ENCODE measurements at regions not wholly inside any gene's neighbourhood (a gene's known extent, or its start where the extent isn't known, plus 50 kb on each side); places are given as distances from the start of the nearest gene placed in this dataset.

DNA sequence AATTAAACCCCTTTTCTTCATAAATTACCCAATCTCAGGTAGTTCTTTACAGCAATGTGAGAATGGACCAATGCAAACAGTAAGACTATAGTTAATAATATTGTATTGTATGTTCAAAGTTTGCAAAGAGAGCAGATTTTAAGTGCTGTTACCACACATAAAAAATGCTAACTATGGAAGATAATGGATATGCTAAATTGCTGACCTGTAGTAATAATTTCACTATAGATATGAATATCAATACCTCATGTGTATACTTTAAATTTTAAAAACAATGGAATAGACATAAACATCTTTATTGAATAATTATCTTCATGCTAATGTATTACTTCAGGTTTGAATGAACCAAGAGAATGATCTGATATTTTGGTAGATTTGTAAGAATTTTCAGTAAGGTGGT, 552.4 kb upstream of the CHRM3 start:
- DNase-seq (ENCODE audit: low spot score) (no peak), ATAC-seq (no peak)
- intact Hi-C loops (cut with DNase I), result no loop called here

DNA sequence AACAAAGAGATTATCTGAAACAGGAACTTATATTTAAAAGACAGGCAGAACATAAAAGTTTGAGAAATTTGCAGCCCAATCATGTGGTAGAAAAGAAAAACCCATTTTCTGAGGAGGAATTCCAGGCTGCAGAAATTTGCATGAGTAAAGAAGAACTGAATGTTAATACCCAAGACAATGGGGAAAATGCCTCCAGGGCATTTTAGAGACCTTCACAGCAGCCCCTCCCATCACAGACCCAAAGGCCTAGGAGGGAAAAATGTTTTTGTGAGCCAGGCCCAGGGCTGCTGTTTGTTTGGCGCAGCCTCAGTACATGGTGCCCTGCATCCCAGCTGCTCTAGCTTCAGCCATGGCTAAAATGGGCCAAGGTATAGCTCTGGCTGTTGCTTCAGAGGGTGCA, 554.3 kb upstream of the CHRM3 start:
- no peak for DNase-seq (ENCODE audit: low spot score)
- intact Hi-C loops (cut with DNase I), result no loop called here

DNA sequence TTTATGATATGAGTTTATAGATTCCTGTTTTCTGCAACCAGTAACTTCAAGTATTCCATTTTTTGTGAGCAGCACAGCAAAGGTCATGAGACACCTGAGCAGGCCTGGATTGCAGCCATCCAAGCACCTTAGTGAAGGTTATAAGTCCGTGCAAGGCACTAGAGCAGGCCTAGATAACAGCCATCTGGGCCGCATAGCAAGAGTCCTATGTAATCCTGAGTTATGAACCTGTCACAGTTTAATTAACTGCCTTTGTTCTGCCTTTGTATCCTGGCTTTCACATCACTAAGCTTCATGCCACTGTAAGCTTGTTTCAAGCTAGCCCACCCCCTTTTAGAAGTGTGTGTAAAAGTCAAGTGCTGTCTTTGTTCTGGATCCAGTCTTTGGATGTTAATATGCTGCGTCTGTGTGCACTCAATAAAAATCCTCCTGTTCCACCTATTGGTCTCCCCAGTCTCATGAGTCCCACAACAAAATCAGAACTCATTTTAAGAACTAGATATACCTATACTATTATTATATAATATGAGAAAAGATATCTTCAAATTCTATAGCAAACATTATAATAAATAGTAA, 556.2 kb upstream of the CHRM3 start:
- intact Hi-C loops (cut with DNase I), result no loop called here
- DNase-seq (ENCODE audit: low spot score), result no peak
- no peak for ATAC-seq

More for the DNA sequence above, 554.3 kb upstream of the CHRM3 start:
- no peak for ATAC-seq

DNA sequence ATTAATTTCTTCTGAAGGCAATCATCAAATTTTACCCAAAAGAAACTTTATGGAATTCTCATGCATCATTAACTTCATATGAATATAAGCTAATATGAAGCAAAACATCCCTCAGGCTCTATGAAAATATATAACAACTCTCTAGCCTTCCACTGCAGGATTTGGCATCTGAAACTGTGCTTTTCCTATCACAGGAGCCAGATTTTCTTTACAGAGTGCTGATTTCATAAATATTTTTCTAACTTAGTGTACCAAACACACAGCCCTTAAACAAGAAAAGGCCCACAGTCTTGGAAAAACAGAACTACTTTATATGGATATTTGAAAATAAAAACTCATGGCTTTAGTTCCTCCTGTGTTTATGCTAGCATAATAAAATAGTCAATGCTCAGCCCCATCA, 559.5 kb upstream of the CHRM3 start:
- ATAC-seq (no peak), DNase-seq (ENCODE audit: low spot score) (no peak)
- intact Hi-C loops (cut with DNase I), result no loop called here

DNA sequence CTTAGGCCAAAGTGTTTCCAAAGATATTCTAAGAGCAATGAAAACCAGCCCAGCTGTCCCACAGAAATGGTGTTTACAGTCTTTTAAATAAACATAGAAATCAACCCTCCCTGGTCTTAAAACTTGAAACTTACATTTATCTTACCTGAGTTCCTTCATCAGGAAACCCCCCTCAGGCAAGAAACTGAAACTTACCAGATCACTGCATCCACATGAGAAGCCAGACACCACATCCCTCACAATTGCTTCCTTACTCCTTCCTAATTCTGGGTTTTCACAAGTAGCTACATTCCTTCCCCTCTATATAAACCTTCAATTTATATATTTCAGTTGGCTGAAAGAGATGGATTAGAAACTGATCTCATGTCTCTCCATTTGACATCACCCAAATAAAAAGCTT, 563.0 kb upstream of the CHRM3 start:
- DNase-seq (ENCODE audit: low spot score), result no peak
- intact Hi-C loops (cut with DNase I), result no loop called here
- no peak for ATAC-seq

DNA sequence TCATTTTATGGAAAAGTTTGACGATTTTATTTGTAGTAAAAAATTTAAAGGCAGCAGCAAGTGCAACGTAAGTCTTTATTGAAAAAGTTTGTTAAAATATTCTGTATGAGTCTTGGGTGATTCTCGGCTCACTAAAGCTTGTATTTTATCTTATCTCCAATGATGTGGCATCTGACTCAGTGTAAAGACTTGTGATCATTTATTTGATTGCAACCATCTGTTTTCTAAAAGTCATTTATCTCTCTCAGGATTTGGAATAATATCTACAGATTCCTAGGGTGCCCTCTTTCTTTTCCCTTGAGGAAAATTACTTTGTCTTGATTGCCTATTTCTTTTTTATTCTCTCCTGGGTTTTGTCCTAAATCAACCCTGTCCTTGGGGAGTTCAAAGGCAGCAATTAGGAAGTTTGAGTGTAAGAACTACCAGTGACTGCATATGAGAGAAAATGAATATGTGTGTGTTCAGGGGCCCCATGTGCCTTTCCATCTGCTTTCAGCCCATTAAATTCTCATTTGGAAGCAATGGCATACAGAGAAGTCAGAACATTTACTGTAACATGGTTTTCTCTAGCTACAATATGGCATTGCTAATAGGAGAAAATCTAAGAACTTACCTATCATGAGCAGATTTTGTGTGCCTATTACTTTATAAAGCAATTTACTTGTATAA, 575.0 kb upstream of the CHRM3 start:
- intact Hi-C loops (cut with DNase I), result no loop called here
- ATAC-seq, result no peak

DNA sequence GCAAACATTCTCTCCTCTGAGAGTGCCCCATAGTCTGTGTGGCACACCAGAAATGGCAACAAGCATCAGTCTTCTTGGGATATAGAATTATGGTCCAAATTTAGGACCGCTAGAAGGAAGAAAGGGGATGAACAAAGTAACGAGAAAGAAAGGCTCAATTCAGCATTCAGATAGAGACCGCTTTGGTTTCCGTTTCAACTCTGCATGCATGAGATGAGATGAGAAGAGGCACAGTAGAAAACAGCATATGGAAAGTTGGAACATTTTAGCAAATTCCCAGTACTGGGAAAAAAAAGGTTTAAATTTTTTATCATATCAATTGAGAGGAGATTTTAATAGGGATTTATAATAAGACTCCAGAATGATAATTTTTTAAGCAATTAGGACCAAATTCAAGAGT, 595.5 kb upstream of the CHRM3 start:
- ATAC-seq, result no peak
- no peak for DNase-seq (ENCODE audit: low spot score)
- intact Hi-C loops (cut with DNase I), result no loop called here

More for the DNA sequence above, 575.0 kb upstream of the CHRM3 start:
- no peak for DNase-seq (ENCODE audit: low spot score)

DNA sequence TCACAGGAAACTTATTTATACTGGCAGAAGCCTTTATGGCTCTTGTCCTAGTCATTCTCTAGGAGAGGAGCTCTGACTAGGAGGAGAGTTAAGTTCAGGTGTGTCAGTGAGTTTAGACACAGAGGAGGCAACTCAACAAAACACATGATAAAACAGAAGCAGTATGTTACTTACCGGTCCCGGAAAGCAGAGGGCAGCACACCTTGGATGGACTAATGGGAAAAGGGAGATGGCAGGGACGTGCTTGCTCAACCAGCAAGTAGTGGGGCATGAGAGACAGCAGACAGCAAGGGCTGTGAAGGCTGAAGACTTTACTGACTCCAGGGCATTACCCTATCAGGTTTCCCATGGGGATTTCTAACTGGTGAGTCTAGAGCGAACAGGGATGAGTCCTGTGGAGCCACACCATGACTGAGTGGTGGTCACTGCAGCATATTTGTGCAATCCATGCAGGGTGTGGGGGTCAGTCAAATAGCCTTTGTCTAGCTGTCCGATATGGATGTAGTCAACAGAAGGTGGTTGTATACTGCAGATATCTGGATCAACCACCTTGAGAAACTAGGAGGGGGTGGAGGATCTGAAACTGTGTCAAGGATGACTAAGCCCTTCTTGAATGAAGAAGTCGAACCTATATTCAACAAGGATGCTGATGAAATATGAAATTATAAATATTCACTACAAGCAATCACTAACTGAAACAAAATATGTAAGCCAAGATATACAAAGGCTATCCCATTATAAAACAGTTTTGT, 596.3 kb upstream of the CHRM3 start:
- DNase-seq (ENCODE audit: low spot score) (no peak), ATAC-seq (no peak)
- intact Hi-C loops (cut with DNase I), result no loop called here

DNA sequence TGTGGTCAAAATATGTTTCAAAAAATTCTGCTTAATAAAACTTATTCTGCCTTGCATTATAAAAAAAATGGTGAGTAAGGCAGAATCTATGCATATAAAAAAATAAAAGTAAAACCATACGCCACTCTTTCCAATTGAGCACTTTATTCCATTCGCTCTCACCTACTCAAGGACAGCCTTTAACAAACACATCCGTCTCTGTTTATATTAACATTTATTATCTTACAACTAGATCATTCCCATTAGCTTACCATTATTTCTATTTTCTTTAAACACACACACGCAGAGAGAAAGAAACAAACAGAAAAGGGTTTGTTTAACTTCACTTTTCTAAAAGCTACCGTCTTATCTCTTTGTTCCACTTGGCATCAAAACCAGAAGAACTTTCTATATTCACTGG, 598.9 kb upstream of the CHRM3 start:
- intact Hi-C loops (cut with DNase I), result no loop called here
- no peak for DNase-seq (ENCODE audit: low spot score)
- ATAC-seq, result no peak

DNA sequence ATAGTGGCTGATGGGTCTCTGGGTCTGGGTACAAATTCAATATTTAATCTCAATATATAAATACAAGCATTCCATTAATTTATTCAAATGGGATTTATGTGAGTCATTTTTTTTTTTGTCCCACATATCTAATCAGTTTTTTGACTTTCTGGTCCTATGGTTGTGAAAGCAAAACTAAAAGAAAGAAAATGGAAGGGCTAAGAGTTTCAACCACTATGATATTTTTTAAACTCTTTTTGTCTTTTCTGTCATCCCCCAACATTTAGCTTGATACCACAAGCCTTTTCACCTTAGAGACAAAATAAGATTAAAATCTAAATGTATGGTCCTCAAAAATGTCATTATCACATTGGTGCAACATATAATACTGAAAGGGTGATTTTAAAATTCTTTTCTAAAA, 602.7 kb upstream of the CHRM3 start:
- DNase-seq (ENCODE audit: low spot score) (no peak), ATAC-seq (no peak)
- intact Hi-C loops (cut with DNase I), result no loop called here

DNA sequence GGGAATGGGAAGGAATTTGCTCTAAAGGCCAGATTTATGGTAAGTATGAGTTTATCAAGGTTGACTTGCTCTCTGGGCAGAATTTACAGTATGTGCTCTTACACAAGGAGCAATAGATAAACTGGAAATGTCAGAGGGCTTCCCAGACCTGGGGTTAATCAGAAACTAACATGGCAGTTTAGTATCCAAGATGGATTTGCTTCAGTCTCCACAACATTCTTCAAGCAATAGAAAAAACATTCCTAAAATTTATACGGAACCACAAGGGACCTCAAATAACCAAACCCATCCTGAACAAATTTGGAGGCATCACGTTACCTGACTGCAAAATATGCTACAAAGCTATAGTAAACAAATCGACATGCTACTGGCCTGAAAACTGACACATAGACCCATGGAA, 606.7 kb upstream of the CHRM3 start:
- DNase-seq (ENCODE audit: low spot score) (no peak), ATAC-seq (no peak)
- intact Hi-C loops (cut with DNase I), result no loop called here

DNA sequence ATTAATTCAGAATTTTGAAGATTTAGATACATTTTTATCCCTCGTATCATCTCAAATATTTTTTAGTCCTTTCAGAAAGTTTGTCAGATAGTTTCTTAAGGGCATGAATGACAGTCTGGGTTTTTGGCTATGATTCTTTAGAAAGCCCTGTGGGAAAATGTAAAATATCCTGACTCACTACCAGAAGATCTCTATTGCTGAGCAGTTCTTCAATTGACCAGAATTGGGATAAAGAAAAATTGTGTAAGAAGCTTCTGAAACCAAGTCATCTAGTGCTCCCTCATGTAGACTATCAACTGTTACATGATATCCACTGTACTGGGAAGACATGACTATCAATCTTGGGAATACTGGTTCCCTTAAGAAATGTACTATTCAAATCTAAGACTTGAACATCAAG, 608.3 kb upstream of the CHRM3 start:
- no peak for ATAC-seq
- DNase-seq (ENCODE audit: low spot score), result no peak
- intact Hi-C loops (cut with DNase I), result no loop called here

DNA sequence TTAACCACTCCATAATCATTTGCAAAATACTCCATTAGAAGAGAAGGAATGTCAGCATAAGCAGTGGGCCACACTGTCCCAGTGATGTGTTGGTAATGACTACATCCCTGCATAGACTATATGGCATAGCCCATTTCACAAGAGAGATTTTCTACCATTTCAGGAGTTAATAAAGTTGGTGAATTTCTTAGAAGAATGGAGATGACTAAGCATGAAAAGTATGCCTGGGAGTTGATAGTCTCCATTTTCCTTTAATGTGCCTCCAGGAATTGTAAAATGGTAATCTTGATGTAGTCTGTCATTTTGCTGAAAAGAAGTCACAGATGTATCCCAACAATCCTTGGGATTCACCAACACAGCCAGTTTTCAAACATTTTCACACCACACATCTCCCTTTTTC, 608.8 kb upstream of the CHRM3 start:
- ATAC-seq, result no peak
- intact Hi-C loops (cut with DNase I), result no loop called here
- DNase-seq (ENCODE audit: low spot score), result no peak

DNA sequence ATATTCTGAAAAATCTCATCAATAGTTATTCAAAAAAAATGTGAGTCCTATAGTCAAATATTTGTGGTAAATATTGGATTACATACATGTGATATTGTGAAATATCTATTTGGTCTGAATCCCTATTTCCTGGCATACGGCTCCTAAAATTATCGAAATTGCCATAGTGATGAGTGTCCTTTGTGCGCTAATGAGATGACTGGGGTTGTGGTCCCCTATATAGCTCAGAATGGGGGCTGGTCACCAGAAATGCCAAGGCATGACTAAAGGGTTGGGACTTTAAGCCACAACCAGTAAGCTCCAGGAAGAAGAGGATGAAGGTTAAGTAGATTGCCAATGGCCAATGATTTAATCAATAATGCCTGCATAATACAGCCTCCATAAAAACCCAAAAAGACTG, 610.2 kb upstream of the CHRM3 start:
- ATAC-seq, result no peak
- DNase-seq (ENCODE audit: low spot score), result no peak
- intact Hi-C loops (cut with DNase I), result no loop called here

DNA sequence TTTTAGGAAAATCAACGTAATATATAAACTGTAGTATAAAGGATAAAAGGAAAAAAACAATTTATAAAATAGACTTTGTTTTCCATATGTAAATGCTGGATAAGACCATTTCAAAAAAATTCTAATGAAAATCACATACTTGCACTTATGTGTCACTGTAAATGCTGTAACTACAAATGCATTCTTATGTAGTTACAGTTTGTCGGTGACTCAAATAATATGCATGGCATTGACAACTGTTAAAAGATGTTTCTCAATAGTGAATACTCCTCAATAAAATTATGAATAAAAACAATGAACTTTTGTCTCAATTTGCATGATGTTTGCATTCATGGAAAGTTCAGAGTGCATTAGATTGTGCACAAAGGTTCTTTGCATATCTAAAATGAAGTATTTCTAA, 614.0 kb upstream of the CHRM3 start:
- intact Hi-C loops (cut with DNase I), result no loop called here
- DNase-seq (ENCODE audit: low spot score) (no peak), ATAC-seq (no peak)

DNA sequence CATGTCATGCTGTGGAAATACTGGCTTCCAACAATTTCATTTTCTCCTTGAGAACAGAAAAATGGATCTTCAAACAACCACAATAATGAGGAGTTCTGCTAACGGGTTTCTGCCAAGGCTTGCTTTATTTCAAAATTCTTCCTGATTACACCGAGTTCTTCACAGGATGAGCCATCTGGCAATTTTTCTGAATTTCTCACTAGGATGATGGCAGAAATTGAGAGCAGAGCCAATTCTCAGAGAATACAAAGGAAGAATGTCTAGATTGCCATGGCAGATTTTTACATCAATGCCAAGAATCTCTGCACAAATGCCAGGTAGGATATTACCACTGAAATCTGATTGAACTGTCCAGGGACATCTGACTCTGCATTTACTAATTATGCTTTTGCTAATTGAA, 619.0 kb upstream of the CHRM3 start:
- DNase-seq (ENCODE audit: low spot score) (no peak), ATAC-seq (no peak)
- intact Hi-C loops (cut with DNase I), result no loop called here

DNA sequence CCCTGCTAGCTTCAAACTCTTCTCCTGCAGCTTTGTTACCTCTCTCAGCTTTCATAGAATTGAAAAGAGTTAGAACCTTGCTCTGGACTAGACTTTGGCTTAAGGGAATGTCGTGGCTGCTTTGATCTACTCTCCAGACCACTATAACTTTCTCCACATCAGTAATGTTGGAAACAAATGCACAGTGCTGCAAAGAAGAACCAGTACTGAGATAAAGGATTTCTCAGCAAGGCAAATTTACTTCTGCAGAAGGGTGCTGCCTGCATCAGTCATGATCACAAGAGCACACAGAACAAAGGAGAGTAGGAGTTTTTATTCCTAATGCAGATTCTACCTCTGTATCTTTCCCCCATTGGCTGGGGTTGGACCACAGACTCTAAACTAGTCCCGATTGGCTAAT, 621.6 kb upstream of the CHRM3 start:
- ATAC-seq (no peak), DNase-seq (ENCODE audit: low spot score) (no peak)
- intact Hi-C loops (cut with DNase I), result no loop called here

DNA sequence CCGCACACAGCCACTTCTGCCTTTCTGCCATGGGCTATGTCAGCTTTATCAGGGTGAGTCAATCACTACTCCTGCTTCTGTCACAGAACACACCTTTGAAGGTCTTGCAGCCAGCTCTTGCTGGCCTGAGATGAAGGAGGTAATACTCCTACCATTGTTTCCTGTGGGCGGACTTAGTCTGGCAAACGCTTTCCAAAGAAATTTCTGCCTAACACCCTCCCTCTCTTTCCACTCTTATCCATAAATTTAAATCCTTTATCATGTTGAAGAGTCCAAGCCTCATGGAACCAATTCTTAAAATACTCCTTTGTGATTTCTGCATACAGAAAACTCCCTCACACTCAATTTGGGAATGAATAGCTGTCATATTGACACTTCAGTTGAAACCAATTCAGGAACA, 633.1 kb upstream of the CHRM3 start:
- ATAC-seq, result no peak
- DNase-seq (ENCODE audit: low spot score), result no peak
- intact Hi-C loops (cut with DNase I), result no loop called here

DNA sequence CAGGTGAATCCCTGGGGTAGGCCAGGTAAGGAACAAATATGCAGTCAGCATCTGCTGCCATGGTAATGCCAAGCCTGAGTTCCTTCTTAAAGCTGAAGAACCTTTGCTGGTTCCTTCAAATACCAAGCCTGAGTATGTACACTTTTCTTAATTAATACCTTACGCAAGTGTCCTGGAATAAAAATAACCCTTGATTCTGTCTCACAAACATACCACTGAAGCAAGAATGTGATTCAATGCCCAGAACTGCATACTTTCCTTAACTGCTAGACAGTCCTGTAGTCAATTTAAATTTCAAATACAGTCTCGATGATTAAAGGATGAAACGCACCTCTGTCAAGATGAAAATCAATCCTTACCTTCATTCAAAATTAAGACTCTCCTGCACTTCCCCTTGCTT, 634.0 kb upstream of the CHRM3 start:
- intact Hi-C loops (cut with DNase I), result no loop called here
- no peak for ATAC-seq
- no peak for DNase-seq (ENCODE audit: low spot score)

DNA sequence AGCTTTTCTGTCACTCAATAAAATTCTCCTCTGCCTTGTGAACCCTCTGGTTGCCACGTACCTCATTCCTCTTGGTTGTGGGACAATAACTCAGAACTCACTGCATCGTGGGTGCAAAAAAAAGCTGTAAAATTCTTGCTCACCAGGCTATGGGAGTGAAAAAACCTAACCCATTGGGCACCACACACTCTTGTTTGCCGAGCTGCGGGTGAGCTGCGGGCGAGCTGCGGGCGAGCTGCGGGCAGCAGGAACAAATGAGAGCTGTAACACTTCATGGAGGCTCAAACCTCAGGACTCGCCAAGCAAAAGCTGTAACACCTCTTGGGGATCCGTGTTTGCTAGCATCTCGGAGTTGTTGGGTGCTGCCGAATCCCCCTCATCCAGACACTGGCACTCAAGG, 641.3 kb upstream of the CHRM3 start:
- no peak for DNase-seq (ENCODE audit: low spot score)
- intact Hi-C loops (cut with DNase I), result no loop called here
- no peak for ATAC-seq

DNA sequence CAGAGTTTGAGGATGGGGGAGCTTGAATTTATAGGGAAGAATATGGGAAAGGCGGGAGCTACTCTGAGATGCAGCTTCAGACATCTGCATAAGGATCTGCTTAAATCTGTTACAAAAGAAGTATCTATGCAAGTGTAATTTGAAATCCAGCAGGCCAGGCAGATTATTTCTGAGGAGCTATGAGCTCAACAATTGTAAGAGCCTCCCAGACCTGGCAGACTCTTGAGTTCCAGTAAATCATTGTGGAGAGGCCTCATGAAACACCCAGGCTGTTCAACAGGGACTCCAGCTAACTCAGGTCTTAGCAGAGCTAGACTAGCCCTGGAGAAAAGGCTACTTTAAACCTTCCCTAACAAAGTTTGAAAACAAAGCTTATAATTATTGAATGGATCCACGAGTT, 647.5 kb upstream of the CHRM3 start:
- DNase-seq (ENCODE audit: low spot score), result no peak
- intact Hi-C loops (cut with DNase I), result no loop called here
- no peak for ATAC-seq
